ENCODE measurements at regions not wholly inside any gene's neighbourhood (a gene's known extent, or its start where the extent isn't known, plus 50 kb on each side); places are given as distances from the start of the nearest gene placed in this dataset.
"Not testable (repeated sequence)": the region's sequence is repeated elsewhere in the genome, so short reads cannot be mapped to it uniquely, and the experiment has no call there.

DNA sequence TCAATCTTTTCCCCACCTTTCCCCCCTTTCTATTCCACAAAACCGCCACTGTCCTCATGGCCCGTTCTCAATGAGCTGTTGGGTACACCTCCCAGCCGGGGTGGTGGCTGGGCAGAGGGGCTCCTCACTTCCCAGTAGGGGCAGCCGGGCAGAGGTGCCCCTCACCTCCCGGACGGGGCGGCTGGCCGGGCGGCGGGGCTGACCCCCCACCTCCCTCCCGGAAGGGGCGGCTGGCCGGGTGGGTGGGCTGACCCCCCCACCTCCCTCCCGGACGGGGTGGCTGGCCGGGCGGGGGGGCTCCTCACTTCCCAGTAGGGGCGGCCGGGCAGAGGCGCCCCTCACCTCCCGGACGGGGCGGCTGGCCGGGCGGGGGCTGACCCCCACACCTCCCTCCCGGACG lies 149.3 kb upstream of the SNX7 start:
- DNase-seq (ENCODE audit: low read depth, low spot score); H3K27ac ChIP-seq (ENCODE audit: control insufficient read depth, insufficient read depth); H2AFZ ChIP-seq (ENCODE audit: control insufficient read depth, low read depth, low read length); H3K9ac ChIP-seq (ENCODE audit: control insufficient read depth, insufficient read depth, low read length); FAIRE-seq; ATAC-seq; CTCF ChIA-PET; RAD21 ChIA-PET (ENCODE audit: unreplicated experiment); H3K79me2 ChIP-seq (ENCODE audit: control insufficient read depth, insufficient read depth, low read length); H3K4me3 ChIP-seq; H3K36me3 ChIP-seq (ENCODE audit: control insufficient read depth in 2 of 2, insufficient read depth in 2 of 2, low read length in 1 of 2); H3K4me1 ChIP-seq (ENCODE audit: control insufficient read depth, insufficient read depth, low read length); in situ Hi-C loops (cut with MboI); POLR2A ChIA-PET; H3K4me2 ChIP-seq (ENCODE audit: control insufficient read depth, insufficient read depth); BruUV-seq (replicated peaks); H4K20me1 ChIP-seq (ENCODE audit: control insufficient read depth, insufficient read depth); SMC1A ChIA-PET (ENCODE audit: uncharacterized antibody, unreplicated experiment); intact Hi-C loops (cut with micrococcal nuclease; ENCODE audit: unreplicated experiment); H3K9me3 ChIP-seq (replicated peaks; ENCODE audit: control insufficient read depth, insufficient read depth, low read length); H3K27me3 ChIP-seq (replicated peaks in 1 of 2; ENCODE audit: control insufficient read depth in 2 of 2, insufficient read depth in 2 of 2, low read length in 1 of 2): not testable (repeated sequence)
- WGBS (ENCODE audit: insufficient coverage, insufficient replicate concordance, low lambda C conversion rate, missing lambda C conversion rate), result 58% methylated on average over 4 of the region's 27 CpGs

DNA sequence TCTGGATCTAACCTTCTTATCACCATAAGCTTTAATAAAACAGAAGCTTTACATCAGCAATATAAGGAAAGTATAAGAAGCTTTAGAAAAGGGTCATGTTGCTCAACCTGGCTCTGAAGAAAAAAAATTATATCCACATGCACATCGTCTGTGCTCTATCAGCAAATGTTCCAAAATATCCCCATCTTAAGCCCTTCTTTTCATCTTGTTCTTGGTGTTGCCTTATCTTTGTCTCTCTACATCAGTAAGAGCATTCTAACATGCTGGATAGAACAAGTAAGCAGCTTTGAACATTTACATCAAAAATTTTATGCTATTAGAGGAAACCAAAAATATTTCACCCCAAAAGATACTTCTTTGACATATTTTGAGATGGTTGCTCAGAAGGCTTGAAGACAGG lies 157.8 kb upstream of the SNX7 start:
- in situ Hi-C loops (cut with MboI), result no loop called here
- POLR2A ChIA-PET, result no interaction called here

More for the DNA sequence above, 157.8 kb upstream of the SNX7 start:
- intact Hi-C loops (cut with micrococcal nuclease; ENCODE audit: unreplicated experiment), result no loop called here
- CTCF ChIA-PET, result no interaction called here
- Histone ChIP-seq H3K9ac (ENCODE audit: control insufficient read depth, insufficient read depth, low read length) (no peak overlapping the region), H3K4me3 (no peak overlapping the region), H4K20me1 (ENCODE audit: control insufficient read depth, insufficient read depth) (no peaks in the 10 kb centered on the region), H3K27ac (ENCODE audit: control insufficient read depth, insufficient read depth) (no peak overlapping the region), H3K9me3 (replicated peaks; ENCODE audit: control insufficient read depth, insufficient read depth, low read length) (no peaks in the 10 kb centered on the region), H3K4me1 (ENCODE audit: control insufficient read depth, insufficient read depth, low read length) (no peaks in the 10 kb centered on the region), H3K36me3 (ENCODE audit: control insufficient read depth in 2 of 2, insufficient read depth in 2 of 2, low read length in 1 of 2) (no peaks in the 10 kb centered on the region), H2AFZ (ENCODE audit: control insufficient read depth, low read depth, low read length) (no peak overlapping the region), H3K4me2 (ENCODE audit: control insufficient read depth, insufficient read depth) (no peak overlapping the region), H3K79me2 (ENCODE audit: control insufficient read depth, insufficient read depth, low read length) (no peaks in the 10 kb centered on the region), H3K27me3 (replicated peaks in 1 of 2; ENCODE audit: control insufficient read depth in 2 of 2, insufficient read depth in 2 of 2, low read length in 1 of 2) (no peaks in the 10 kb centered on the region)
- RAD21 ChIA-PET (ENCODE audit: unreplicated experiment), result no interaction called here
- no peak for ATAC-seq
- TF ChIP-seq SP1 (IDR thresholded peaks at IDR 0.05; ENCODE audit: low read depth, low read length), result no peak
- TF ChIP-seq, protein P1, sequence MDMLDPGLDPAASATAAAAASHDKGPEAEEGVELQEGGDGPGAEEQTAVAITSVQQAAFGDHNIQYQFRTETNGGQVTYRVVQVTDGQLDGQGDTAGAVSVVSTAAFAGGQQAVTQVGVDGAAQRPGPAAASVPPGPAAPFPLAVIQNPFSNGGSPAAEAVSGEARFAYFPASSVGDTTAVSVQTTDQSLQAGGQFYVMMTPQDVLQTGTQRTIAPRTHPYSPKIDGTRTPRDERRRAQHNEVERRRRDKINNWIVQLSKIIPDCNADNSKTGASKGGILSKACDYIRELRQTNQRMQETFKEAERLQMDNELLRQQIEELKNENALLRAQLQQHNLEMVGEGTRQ (IDR thresholded peaks at IDR 0.05; ENCODE audit: borderline replicate concordance, low read depth, low read length), result no peak
- no peak for TF ChIP-seq YY1 (IDR thresholded peaks at IDR 0.05; ENCODE audit: low read depth, low read length)
- TF ChIP-seq POLR2AphosphoS5 (IDR thresholded peaks at IDR 0.05; ENCODE audit: low read length), result no peak
- no peak for TF ChIP-seq TCF3 (IDR thresholded peaks at IDR 0.05; ENCODE audit: borderline replicate concordance, insufficient read depth, low read depth, low read length)
- TF ChIP-seq CEBPB (IDR thresholded peaks at IDR 0.05; ENCODE audit: borderline replicate concordance in 1 of 2, low read depth in 2 of 2, low read length in 2 of 2), result no peak
- no peak for TF ChIP-seq HDAC6 (IDR thresholded peaks at IDR 0.05; ENCODE audit: unreplicated experiment)
- TF ChIP-seq, protein P2, sequence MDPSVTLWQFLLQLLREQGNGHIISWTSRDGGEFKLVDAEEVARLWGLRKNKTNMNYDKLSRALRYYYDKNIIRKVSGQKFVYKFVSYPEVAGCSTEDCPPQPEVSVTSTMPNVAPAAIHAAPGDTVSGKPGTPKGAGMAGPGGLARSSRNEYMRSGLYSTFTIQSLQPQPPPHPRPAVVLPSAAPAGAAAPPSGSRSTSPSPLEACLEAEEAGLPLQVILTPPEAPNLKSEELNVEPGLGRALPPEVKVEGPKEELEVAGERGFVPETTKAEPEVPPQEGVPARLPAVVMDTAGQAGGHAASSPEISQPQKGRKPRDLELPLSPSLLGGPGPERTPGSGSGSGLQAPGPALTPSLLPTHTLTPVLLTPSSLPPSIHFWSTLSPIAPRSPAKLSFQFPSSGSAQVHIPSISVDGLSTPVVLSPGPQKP (IDR thresholded peaks at IDR 0.05; ENCODE audit: low read depth, low read length), result no peak
- no peak for TF ChIP-seq HDGF (IDR thresholded peaks at IDR 0.05)
- TF ChIP-seq NR2F1 (conservative IDR thresholded peaks at IDR 0.05), result no peak
- TF ChIP-seq RAD51 (IDR thresholded peaks at IDR 0.05), result no peak
- TF ChIP-seq JUNB (IDR thresholded peaks at IDR 0.05), result no peak
- 0% methylated on average over 1 of the region's 1 CpG for WGBS (ENCODE audit: insufficient coverage, insufficient replicate concordance, low lambda C conversion rate, missing lambda C conversion rate)
- no TSS peak for BruUV-seq (replicated peaks)
- SMC1A ChIA-PET (ENCODE audit: uncharacterized antibody, unreplicated experiment), result interaction anchor here (0.6 kb wide), 1 partner anchor 1075 kb away, joined by 3 read pairs; no protein-coding TSS in a partner anchor
- DNase-seq (ENCODE audit: low read depth, low spot score), result no peak
- no peak for FAIRE-seq

All from GM12878 (cell line).